Amniotic stem cell (primary cell): ENCODE measurements at regions not wholly inside any gene's neighbourhood (a gene's known extent, or its start where the extent isn't known, plus 50 kb on each side); places are given as distances from the start of the nearest gene placed in this dataset.

Source experiments
- DNase-seq: peaks from one replicate; lab custom pipeline; 2025; lab: John Stamatoyannopoulos, UW

DNA sequence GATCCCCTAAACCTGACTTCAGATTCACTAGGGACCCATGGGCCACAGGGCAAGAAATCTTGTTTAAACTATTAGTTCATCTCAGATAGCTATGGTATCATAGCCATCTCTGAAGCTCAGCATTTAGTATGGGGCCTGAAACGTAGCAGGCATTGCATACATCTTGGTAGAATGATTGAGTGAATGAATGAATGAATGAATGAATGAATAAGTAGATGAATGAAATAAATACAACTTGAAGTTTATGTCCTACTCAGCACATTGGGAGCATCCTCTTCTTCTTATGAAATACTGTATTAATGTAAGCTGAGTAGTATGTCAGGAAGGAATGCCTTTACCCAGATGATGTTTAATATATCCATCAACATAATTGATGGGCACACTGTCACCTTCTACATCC, 175.4 kb upstream of the EEA1 start:
- no peak for DNase-seq

- DNase-seq: no peak
These were observed 177.8 kb upstream of the EEA1 start for GRCh38 chr12:93106910-93107309.

GRCh38 chr12:93107514-93108312, 178.6 kb upstream of the EEA1 start:
- DNase-seq: no peak

- DNase-seq: no peak
These were observed 179.9 kb upstream of the EEA1 start for GRCh38 chr12:93108985-93109384.

- no peak for DNase-seq
These were observed 180.6 kb upstream of the EEA1 start for GRCh38 chr12:93109551-93110203.

DNA sequence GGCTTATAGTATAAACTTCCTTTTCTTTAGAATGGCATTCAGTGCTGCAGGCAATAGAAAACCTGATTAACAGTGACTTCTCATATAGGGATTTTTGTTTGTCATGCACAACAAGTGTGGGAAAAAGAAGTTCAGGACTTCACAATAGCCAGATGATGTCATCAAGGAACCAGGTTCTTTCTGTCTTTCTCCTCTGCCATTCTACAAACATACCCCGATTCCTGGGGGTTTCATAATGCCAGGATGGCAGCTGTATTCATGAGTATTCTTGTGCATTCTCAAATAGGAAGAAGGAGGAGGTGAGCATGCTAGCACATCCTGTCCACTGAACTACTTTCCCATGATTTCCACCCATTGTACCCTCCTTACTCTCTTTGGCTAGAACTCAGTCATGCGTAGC, 182.7 kb upstream of the EEA1 start:
- DNase-seq: no peak

GRCh38 chr12:93113317-93114006, 184.4 kb upstream of the EEA1 start:
- DNase-seq: no peak

- DNase-seq: no peak
These were observed 186.1 kb upstream of the EEA1 start for GRCh38 chr12:93115198-93115601.

- no peak for DNase-seq
These were observed 186.6 kb upstream of the EEA1 start for GRCh38 chr12:93115646-93116045.

DNA sequence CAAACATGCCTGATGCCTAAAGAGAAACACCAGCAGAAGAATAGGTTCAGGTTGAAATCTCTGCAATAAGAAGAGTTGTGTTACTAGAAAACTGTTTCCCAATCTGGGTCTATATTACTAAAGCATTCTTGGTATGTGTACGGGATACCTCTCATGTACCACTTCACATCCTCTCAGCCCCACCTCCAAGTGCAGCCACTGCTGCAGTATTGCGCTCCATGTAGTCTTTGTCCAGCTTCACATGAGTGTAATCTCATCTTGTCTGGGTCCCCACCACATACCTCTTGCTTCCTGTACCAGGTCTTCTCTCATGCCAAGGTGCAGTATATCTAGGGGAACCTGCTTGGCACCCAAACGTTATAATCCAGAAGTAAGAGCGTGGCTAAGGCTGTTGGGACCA, 187.5 kb upstream of the EEA1 start:
- no peak for DNase-seq

DNA sequence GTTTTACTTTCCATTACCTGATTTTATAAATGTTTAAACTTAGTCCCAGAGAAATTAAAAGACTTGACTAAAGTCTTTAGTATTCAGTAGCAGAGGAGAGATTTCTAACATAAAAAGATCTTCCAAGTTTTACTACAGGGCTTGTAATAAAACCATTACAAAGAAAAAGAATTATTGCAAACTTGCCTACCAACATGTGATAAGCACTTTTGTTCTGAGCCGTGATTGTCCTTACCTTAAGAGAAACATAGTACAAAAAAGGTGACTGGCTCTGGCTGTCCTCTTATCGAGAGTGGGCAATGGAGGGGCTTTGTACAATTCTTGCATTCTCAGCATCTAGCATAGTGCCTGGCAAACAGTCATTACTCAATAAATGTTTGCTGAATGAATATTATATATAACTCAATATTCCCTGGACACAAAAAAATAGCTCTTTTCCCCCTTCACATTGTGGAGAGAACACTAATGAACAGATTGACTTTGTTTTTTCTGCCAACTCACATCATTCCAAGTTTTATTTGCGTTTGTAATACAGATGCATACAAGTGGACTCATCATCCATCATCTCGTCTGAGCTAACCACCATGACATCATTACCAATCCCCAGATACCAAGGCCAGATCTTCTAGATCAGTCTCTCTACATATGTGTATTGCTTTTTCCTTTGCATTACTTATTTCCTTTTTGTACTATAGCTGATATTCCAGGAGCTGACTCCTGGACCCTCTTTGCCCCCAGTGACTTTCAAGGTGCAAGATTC, 192.8 kb upstream of the EEA1 start:
- no peak for DNase-seq

DNA sequence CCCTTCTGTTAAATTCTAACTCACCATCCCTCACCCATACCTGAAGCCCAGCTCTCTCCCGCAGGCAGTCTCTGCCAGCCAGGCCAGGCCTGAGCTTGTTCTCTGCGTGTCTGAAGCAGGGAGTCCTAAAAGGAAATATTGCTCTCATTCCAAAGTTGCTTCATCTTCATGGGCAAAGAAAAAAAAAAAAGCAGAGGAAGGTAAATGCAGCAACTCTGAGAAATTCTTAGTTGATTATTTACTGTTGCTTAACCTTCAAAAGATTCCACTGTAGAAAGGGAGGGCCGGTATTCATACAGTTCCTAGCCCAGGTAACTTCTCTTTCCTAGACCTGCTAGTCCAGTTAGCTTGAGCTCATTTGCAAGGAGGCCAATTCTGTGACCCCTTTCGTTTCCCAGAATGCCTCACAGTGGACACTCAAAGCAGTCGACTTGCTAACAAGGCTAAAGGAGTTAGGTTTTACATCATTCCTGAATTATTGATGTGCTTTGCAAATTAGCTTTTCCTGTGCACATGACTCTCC, 193.5 kb upstream of the EEA1 start:
- DNase-seq: no peak

DNA sequence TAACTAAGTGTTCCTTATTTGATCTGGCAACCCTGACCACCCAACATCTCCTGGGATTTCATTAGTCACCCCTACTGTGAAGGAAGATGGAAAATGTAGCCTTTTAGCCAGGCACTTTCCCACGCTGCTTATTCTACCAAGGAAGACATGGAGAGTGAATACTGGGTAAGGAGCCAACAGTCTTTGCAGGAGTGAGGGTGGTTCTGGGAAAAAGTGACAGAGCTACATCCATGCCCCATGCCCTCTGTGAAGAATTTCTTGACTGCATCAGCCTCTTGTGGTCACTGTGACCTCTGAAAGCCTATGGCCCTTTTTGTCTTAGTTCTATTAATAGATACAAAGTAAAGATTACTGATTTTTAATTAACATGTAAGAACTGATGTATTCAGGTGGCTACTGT, 196.0 kb upstream of the EEA1 start:
- DNase-seq: no peak

- DNase-seq: no peak
These were observed 197.0 kb upstream of the EEA1 start for GRCh38 chr12:93126069-93126474.

- DNase-seq: no peak
These were observed 198.0 kb upstream of the EEA1 start for GRCh38 chr12:93127107-93127560.

DNA sequence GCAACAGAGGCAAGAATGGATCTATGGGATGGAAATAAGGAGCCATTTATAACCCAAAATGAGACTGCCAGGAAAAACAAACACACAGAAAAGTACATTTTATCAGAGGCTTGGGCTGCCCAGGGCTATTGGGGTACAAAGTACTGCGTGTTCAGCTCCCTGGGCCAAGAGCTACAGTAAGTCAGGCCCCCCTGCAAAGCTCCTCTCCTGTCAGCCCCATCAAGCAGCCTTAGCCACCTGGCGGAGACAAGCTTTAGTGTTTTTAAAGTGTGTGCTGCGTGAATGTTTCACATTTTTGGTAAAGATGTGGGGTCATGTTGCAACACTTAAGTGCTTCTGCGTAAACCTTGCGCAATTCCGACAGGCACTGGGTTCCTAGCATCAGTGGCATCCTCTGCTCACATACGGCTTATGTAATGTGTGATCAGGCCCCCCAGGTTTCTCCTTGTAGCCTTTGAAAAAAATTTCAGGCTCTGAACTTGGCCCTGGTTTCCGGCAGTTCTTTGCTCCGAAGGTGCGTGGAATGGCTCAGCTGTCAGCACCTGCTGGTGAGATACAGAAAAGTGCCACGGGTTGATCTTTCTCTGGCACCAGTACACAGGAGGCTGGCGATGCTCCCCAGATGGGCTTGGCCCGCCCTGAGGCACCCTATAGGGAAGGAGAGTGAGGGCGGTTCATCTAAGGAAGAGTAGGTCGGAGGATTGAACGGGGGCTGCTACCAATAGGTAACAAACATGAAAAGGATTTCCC, 198.7 kb upstream of the EEA1 start:
- no peak for DNase-seq

GRCh38 chr12:93128332-93128707, 199.2 kb upstream of the EEA1 start:
- DNase-seq: no peak

- no peak for DNase-seq
These were observed 201.4 kb upstream of the EEA1 start for GRCh38 chr12:93130366-93131054.

DNA sequence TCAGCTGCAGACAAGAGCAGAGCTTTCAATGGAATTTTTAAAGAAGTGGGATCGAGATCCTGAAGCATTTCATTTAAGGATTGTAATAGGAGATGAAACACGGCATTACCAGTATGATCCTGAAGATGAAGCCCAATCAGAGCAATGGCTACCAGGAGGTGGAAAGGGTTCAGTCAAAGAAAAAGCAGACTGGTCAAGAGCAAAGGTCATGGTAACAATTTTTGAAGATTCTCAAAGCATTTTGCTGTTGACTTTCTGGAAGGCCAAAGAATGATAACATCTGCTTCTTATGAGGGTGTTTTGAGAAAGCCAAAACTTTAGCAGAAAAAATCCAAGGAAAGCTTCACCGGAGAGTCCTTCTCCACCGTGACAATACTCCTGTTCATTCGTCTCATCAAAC, 204.3 kb upstream of the EEA1 start:
- no peak for DNase-seq

- DNase-seq: no peak
These were observed 205.2 kb upstream of the EEA1 start for GRCh38 chr12:93134175-93134890.
